K562 (cell line): ENCODE measurements at regions not wholly inside any gene's neighbourhood (a gene's known extent, or its start where the extent isn't known, plus 50 kb on each side); places are given as distances from the start of the nearest gene placed in this dataset.

Experiments
- CHD1 ChIP-seq: fragments of 200-600 bp; sonication (generic); IDR thresholded peaks from one replicate; pipeline ENCODE4 v1.6.1; 2012; ENCODE audit warnings: mild to moderate bottlenecking, moderate library complexity, low read length, inconsistent platforms
- CHD4 ChIP-seq: fragments of 200-600 bp; sonication (generic); IDR thresholded peaks from 3 replicates; pipeline ENCODE4 v1.6.1; 2012; ENCODE audit warnings: low read depth, mild to moderate bottlenecking, mixed read lengths, low read length, inconsistent platforms; ENCODE audit not compliant: insufficient read depth, insufficient replicate concordance, poor library complexity, severe bottlenecking
- EGR1 ChIP-seq: fragments of 450-650 bp; conservative IDR thresholded peaks from 2 replicates; pipeline ENCODE4 v1.6.1; 2017; ENCODE audit warnings: mild to moderate bottlenecking
- HNRNPLL ChIP-seq: fragments of 200-400 bp; formaldehyde crosslinking; IDR thresholded peaks from 2 replicates; pipeline ENCODE4 v1.6.1; 2017; ENCODE audit warnings: low read length, low read depth, mild to moderate bottlenecking; ENCODE audit not compliant: poor library complexity, severe bottlenecking
- KLF1 ChIP-seq: fragments of 450-650 bp; IDR thresholded peaks from 2 replicates; pipeline ENCODE4 v1.6.1; 2016; ENCODE audit warnings: missing genetic modification characterization, missing compliant biosample characterization
- TAF1 ChIP-seq: IDR thresholded peaks from 2 replicates; pipeline ENCODE4 v1.6.1; 2011; ENCODE audit warnings: mild to moderate bottlenecking, low read length, moderate library complexity; ENCODE audit not compliant: insufficient read depth, control insufficient read depth, severe bottlenecking; ENCODE audit errors: extremely low read depth
- TRIM24 ChIP-seq, 2 experiments: fragments of 450-650 bp; IDR thresholded peaks; 2 replicates each; pipeline ENCODE4 v1.6.1; 2016
- TF ChIP-seq, protein P1 (sequence below): sonication (generic); formaldehyde crosslinking; IDR thresholded peaks from 2 replicates; pipeline ENCODE4 v1.5.0; 2020; ENCODE audit warnings: missing genetic modification reagents

DNA sequence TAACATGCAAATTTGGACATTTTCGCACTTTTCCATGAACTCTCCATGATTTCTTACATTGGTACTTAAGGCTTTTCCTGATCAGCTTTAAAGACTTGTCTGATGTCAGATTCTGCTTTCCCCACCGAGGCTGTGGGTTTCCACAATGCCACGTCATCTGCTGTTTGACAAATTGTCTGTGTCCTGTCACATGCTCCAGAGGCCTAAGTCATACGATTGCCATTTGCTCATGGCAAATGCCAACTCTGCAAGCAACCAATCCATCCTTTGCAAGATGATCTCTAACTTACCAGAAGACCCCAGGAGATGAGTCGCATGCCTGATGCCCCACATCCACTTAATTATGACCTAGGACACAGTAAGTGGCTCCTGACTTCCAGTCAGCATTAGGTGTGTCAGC, 556.5 kb downstream of the BMP2 start:
- TF ChIP-seq, protein P1, sequence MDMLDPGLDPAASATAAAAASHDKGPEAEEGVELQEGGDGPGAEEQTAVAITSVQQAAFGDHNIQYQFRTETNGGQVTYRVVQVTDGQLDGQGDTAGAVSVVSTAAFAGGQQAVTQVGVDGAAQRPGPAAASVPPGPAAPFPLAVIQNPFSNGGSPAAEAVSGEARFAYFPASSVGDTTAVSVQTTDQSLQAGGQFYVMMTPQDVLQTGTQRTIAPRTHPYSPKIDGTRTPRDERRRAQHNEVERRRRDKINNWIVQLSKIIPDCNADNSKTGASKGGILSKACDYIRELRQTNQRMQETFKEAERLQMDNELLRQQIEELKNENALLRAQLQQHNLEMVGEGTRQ: no peak
- TF ChIP-seq TRIM24 (IDR thresholded peaks at IDR 0.05): no peak
- no peak for TF ChIP-seq HNRNPLL
- no peak for TF ChIP-seq KLF1
- TF ChIP-seq EGR1: no peak
- TF ChIP-seq TAF1: no peak
- TF ChIP-seq CHD1: no peak
- no peak for TF ChIP-seq CHD4
